D721Med (cell line): ENCODE measurements at regions not wholly inside any gene's neighbourhood (a gene's known extent, or its start where the extent isn't known, plus 50 kb on each side); places are given as distances from the start of the nearest gene placed in this dataset.
A peak's percentile ranks its signal among the peaks of the same experiment; 100 is the strongest.

Experiments
- DNase-seq: peaks from one replicate; pipeline ENCODE4 v3.0.0; 2011; ENCODE audit warnings: low spot score; ENCODE audit not compliant: insufficient read length
- FAIRE-seq: peaks from 2 replicates; lab custom pipeline; 2011; peaks lifted over from hg19 to GRCh38; lab: Jason Lieb, UNC
- TF ChIP-seq, protein P1 (sequence below): IDR thresholded peaks from 2 replicates; pipeline ENCODE4 v1.5.1; 2012; ENCODE audit warnings: mild to moderate bottlenecking, control low read depth; ENCODE audit not compliant: insufficient read depth; ENCODE audit errors: missing control alignments

DNA sequence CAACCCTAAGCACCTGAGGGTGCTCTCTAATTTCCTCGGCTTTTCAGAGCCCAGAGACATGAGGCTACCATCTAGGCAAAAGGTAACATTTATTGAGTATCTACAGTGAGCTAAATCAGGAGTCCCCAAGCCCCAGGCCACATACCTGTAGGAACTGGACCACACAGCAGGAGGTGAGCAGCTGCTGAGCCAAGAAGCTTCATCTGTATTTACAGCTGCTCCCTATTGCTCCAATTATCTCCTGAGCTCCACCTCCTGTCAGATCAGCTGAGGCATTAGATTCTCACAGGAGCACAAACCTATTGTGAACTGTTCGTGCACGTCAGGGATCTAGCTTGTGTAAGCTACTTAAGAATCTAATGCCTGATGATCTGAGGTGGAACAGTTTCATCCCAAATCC lies 70.2 kb downstream of the RND3 start:
- DNase-seq, result no peak
- TF ChIP-seq, protein P1, sequence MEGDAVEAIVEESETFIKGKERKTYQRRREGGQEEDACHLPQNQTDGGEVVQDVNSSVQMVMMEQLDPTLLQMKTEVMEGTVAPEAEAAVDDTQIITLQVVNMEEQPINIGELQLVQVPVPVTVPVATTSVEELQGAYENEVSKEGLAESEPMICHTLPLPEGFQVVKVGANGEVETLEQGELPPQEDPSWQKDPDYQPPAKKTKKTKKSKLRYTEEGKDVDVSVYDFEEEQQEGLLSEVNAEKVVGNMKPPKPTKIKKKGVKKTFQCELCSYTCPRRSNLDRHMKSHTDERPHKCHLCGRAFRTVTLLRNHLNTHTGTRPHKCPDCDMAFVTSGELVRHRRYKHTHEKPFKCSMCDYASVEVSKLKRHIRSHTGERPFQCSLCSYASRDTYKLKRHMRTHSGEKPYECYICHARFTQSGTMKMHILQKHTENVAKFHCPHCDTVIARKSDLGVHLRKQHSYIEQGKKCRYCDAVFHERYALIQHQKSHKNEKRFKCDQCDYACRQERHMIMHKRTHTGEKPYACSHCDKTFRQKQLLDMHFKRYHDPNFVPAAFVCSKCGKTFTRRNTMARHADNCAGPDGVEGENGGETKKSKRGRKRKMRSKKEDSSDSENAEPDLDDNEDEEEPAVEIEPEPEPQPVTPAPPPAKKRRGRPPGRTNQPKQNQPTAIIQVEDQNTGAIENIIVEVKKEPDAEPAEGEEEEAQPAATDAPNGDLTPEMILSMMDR, result no peak
- FAIRE-seq, result peak; percentile 25

DNA sequence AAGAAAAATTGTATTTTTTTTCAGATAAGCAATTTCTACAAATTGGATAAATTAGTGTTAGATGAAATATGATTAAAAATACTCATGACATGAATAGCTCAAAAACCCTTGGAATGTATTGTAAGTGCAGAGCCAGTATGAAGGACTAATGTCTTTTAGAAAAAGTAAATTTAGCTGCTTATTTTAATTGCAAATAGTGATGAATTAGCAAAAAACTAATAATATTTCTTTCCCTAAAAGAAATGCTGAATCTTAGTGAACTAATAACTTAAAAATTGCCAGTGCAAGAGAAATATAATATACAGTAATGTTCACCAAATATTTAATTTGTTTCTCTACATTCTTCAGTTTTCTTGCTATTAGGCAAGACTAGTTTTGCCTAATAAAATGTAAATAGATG lies 72.4 kb downstream of the RND3 start:
- TF ChIP-seq, protein P1, result no peak
- DNase-seq (no peak), FAIRE-seq (no peak)

DNA sequence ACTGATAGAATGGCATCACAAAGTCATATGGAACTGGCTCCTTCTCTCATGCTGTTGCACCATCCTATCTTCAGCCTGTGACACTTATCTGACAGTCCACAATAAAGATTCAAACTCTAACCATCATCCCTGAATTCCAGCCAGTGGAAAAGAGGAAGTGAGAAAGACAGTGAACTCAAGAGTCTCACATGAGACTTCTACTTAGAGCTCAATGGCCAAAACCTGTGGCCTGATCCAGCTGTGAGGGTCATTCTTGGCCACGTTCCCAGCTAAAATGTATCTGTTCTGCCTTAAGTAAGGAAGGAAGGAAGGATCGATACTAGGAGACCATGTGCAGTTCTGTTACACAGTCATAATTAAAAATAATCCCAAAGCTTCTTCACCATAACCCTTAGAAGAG lies 73.6 kb downstream of the RND3 start:
- FAIRE-seq (no peak), DNase-seq (no peak)
- TF ChIP-seq, protein P1, result no peak

DNA sequence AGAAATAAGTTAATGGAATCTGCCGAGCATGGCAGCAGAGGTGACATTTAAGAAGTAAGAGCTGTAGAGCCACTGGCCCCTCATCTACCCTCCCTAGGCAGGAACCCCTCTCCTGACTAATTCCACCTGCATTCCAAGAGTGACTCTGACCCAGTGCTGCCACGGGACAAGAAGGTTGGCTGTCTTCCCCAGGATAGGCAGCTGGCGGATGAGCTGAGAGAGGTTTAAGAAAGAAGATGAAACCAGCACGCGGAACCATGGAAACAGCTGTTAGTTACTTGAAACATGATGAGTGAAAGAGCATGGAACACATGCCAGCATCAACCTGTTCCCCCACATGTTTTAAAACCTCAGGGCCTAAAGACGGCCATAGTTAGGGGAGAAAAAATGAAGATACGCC lies 74.1 kb downstream of the RND3 start:
- DNase-seq (no peak), FAIRE-seq (no peak)
- TF ChIP-seq, protein P1, result no peak

DNA sequence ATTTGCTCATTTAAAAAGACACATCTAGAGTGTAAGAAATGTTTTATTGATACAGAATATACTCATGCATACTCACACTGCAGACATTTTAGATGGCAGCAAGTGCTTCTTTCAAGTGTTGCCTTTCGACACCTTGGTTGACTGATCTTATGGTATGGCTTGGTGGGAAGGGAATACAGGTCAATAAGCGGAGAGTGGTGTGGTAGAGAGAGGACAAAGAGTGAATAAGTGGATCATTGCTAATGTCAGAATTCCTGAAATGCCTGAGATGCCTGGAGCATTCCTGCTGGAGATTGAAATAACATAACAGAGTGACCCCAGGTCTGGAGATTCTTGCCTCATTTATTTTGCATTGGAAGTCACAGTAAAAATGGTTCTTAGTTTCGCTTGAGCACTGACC lies 76.7 kb downstream of the RND3 start:
- no peak for FAIRE-seq
- TF ChIP-seq, protein P1, result no peak

DNA sequence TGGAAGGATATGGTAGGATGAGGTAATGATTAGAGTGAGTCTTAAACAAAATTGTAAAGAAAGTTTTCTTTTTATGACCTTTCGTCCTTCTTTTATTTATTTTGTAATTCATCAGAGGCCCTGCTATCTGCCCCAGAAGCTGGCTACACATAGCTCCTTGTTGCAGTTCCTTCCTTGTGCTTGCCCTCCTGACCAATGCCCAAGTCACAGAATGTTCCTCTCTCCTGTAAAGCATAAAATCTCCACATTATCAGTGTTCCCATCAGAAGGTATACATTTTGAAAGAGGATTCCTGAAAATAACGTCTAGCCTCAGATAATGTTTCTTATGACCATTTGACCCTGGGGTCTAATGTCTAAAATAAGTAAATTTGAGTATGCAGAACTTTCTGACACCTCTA lies 78.3 kb downstream of the RND3 start:
- TF ChIP-seq, protein P1, result no peak
- FAIRE-seq (no peak), DNase-seq (no peak)

More for the DNA sequence above, 76.7 kb downstream of the RND3 start:
- DNase-seq, result no peak

DNA sequence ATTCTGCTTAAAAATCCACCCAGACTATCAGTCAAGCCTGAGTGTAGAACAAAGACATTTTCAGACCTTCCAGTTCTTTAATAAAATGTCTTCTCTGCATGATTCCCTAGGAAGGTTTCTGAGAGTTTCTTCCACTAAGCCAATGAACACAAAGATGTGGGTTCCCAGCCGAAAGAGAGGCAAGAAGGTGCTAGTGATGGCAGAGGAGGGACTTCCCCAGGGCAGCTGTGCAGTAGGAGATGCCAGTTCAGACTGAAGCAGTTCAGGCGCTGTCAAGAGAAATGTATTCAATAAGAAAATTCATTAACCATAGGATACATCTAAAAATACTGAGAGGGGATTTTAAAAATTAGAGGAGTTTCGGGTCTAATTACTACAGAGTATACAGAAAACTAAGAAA lies 83.3 kb downstream of the RND3 start:
- TF ChIP-seq, protein P1, result no peak
- FAIRE-seq (no peak), DNase-seq (no peak)
